HPDE6-E6E7 (cell line): ENCODE measurements at regions not wholly inside any gene's neighbourhood (a gene's known extent, or its start where the extent isn't known, plus 50 kb on each side); places are given as distances from the start of the nearest gene placed in this dataset.

Source experiments
- DNase-seq: peaks from one replicate; pipeline ENCODE4 v3.0.0; 2011; ENCODE audit warnings: missing footprints; ENCODE audit errors: extremely low spot score

GRCh38 chr14:42633504-42634095 lies 1026.9 kb downstream of the LRFN5 start:
- DNase-seq, result no peak

GRCh38 chr14:42629553-42629952 lies 1022.9 kb downstream of the LRFN5 start:
- DNase-seq, result no peak

GRCh38 chr14:42628602-42629001 lies 1021.9 kb downstream of the LRFN5 start:
- DNase-seq, result no peak

- DNase-seq, result no peak
Measured at GRCh38 chr14:42626986-42627385, 1020.3 kb downstream of the LRFN5 start.

GRCh38 chr14:42624980-42625761 lies 1018.5 kb downstream of the LRFN5 start:
- no peak for DNase-seq

GRCh38 chr14:42617005-42617404 lies 1010.3 kb downstream of the LRFN5 start:
- DNase-seq, result no peak

- DNase-seq, result no peak
Measured at GRCh38 chr14:42606839-42607238, 1000.2 kb downstream of the LRFN5 start.

GRCh38 chr14:42602336-42602845 lies 995.7 kb downstream of the LRFN5 start:
- DNase-seq, result no peak

GRCh38 chr14:42572032-42572431 lies 965.4 kb downstream of the LRFN5 start:
- no peak for DNase-seq

GRCh38 chr14:42569227-42569626 lies 962.6 kb downstream of the LRFN5 start:
- no peak for DNase-seq

- no peak for DNase-seq
Measured at GRCh38 chr14:42565556-42565955, 958.9 kb downstream of the LRFN5 start.

GRCh38 chr14:42563313-42563712 lies 956.6 kb downstream of the LRFN5 start:
- DNase-seq, result no peak

GRCh38 chr14:42556551-42556950 lies 949.9 kb downstream of the LRFN5 start:
- DNase-seq, result no peak

- DNase-seq, result no peak
Measured at GRCh38 chr14:42555365-42555764, 948.7 kb downstream of the LRFN5 start.

- no peak for DNase-seq
Measured at GRCh38 chr14:42554091-42554490, 947.4 kb downstream of the LRFN5 start.

- no peak for DNase-seq
Measured at GRCh38 chr14:42550310-42550709, 943.6 kb downstream of the LRFN5 start.

- DNase-seq, result no peak
Measured at GRCh38 chr14:42548349-42548748, 941.7 kb downstream of the LRFN5 start.

GRCh38 chr14:42545636-42546035 lies 939.0 kb downstream of the LRFN5 start:
- no peak for DNase-seq

- DNase-seq, result no peak
Measured at GRCh38 chr14:42541535-42542001, 934.9 kb downstream of the LRFN5 start.

- DNase-seq, result no peak
Measured at GRCh38 chr14:42535397-42535796, 928.7 kb downstream of the LRFN5 start.

GRCh38 chr14:42533476-42533875 lies 926.8 kb downstream of the LRFN5 start:
- DNase-seq, result no peak

- DNase-seq, result no peak
Measured at GRCh38 chr14:42532194-42532593, 925.5 kb downstream of the LRFN5 start.

- no peak for DNase-seq
Measured at GRCh38 chr14:42527141-42527540, 920.5 kb downstream of the LRFN5 start.
